Heart right ventricle (tissue), 16 donors: ENCODE measurements at regions not wholly inside any gene's neighbourhood (a gene's known extent, or its start where the extent isn't known, plus 50 kb on each side); places are given as distances from the start of the nearest gene placed in this dataset.

Source experiments
- ATAC-seq, 8 donors: fragments of 200-7000 bp; cut with Tn5 transposase; one replicate each; pipeline ENCODE4 v1.9.1; 2020; ENCODE audit warnings: mild to moderate bottlenecking in 8 of 8, moderate library complexity in 8 of 8, moderate number of reproducible peaks in 1 of 8
- DNase-seq, 2 donors: peaks; one replicate each; pipeline ENCODE4 v3.0.0-alpha.2; 2020
- H3K27ac ChIP-seq, 10 donors: fragments of 200-600 bp; sonication (generic) in 2 of 10; one replicate each; pipeline versions ENCODE4 v1.5.0 to v1.8.0; 2020 to 2022; ENCODE audit warnings: mild to moderate bottlenecking in 3 of 10
- H3K27me3 ChIP-seq, 7 donors: fragments of 200-600 bp; one replicate each; pipeline ENCODE4 v1.8.0; 2021 to 2022; ENCODE audit warnings: mild to moderate bottlenecking in 2 of 7
- H3K36me3 ChIP-seq, 9 donors: fragments of 200-600 bp; sonication (generic) in 1 of 9; one replicate each; pipeline versions ENCODE4 v1.5.0 to v1.8.0; 2020 to 2022; ENCODE audit warnings: mild to moderate bottlenecking in 2 of 9
- H3K4me1 ChIP-seq, 9 donors: fragments of 200-600 bp; sonication (generic) in 1 of 9; one replicate each; pipeline versions ENCODE4 v1.5.0 to v1.8.0; 2020 to 2022; ENCODE audit warnings: mild to moderate bottlenecking in 4 of 9
- H3K4me3 ChIP-seq, 10 donors: fragments of 200-600 bp; sonication (generic) in 2 of 10; one replicate each; pipeline versions ENCODE4 v1.5.0 to v1.8.0; 2020 to 2022; ENCODE audit warnings: mild to moderate bottlenecking in 7 of 10, moderate library complexity in 2 of 10
- H3K9me3 ChIP-seq, 11 donors: fragments of 200-600 bp in 10 of 11; sonication (generic) in 2 of 11; one replicate each; pipeline versions ENCODE4 v1.5.0 to v1.8.0; 2013 to 2022; ENCODE audit warnings: mild to moderate bottlenecking in 2 of 11, control low read depth in 1 of 11, moderate library complexity in 1 of 11
- CTCF ChIP-seq, 9 donors: fragments of 200-600 bp; sonication (generic) in 2 of 9; IDR thresholded peaks; one replicate each; pipeline versions ENCODE4 v1.5.0 to v1.8.0; 2021 to 2022; ENCODE audit warnings: antibody characterized with exemption in 9 of 9, mild to moderate bottlenecking in 5 of 9, moderate library complexity in 1 of 9
- WGBS, 2 donors: extraction: QIAGEN DNeasy Blood & Tissue Kit; methylation state at CpG; one replicate each; pipeline ENCODE4 v1.1.7; 2013; ENCODE audit warnings: inconsistent platforms in 1 of 2; 5-methylcytosine and 5-hydroxymethylcytosine counted together
- intact Hi-C, 10 donors: fragments of 100-400 bp; cut with DNase I; formaldehyde crosslinking; loops; one replicate each; pipeline versions ENCODE4 v1.11.1 to v1.14.2; 2022
- donor health status: Arrhythmogenic right ventricular cardiomyopathy.
- donor health status: ischemic (EF 13 %, LVEDD 7.1; RV severe dilation, severe dysfunction).
- donor health status: healthy with polysubstance abuse.
- donor health status: DM: no; HTN: yes; CAD: no.
- donor health status: DM: no; HTN: no; CAD: no.
- donor health status: ischemic (EF 25% LVEDD 6.9; RV normal size, moderate dysfunction).
- donor health status: ischemic (EF 25% LVEDD 5.7; RV mildly dilated, moderate dysfunction).
- donor health status: healthy.
- donor health status: DM: yes; HTN: yes; CAD: no.
- donor health status: Ischemic cardiomyopathy.
- donor health status: ischemic (EF 35%, LVEDD 5.7; RV mildly dilated, moderate dysfunction).
- donor health status: nonischemic (EF 11% LVEDD 7.7; RV severe dilation, severe dysfunction).
- donor health status: DM: yes; HTN: yes; CAD: no.
- donor health status: PGD.
- donor health status: ischemic (EF 29% LVEDD 5.4; RV normal size, mild dysfunction).
- donor health status: nonischemic (EF 23%, LVEDD 6.1; RV moderate dilation, normal function).

DNA sequence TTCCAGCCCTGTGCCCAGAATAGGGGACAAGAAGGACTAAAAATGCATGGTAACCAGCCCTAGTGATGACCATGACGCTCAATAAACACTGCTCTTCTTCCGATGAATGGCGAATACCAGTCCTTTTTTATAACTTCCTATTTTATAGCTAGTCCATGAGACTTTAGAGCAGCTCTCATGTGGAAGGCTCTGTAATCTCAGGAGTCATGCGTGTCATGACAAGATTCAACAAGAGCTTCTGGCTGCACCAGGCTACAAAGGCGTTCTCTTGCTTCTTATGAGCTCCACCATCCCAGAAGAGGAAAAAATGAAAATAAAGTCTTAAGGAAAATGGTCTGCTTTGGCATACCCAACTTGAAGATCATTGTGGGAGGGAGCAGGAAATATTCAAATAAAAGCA, 141.0 kb downstream of the TMCO5A start:
- H3K27me3 ChIP-seq = peaks cover 0 to 3% (median 0%) of the 10 kb centered on the region in 7 donors
- DNase-seq (no peak), ATAC-seq (no peak)
- 95 to 97% methylated on average over 5 of the region's 5 CpGs for WGBS, 2 donors
- no peak overlapping the region for H3K27ac ChIP-seq
- no peak overlapping the region for H3K4me3 ChIP-seq
- H3K36me3 ChIP-seq = no peaks in the 10 kb centered on the region
- H3K9me3 ChIP-seq = no peaks in the 10 kb centered on the region
- H3K4me1 ChIP-seq = peaks cover 8 to 50% (median 32%) of the 10 kb centered on the region in 9 donors
- intact Hi-C loops = loop anchor here in 4 of 10 donors (5.0 to 10.0 kb wide), 5 partner anchors 49 to 299 kb away; no protein-coding TSS in a partner anchor
- TF ChIP-seq CTCF (IDR thresholded peaks at IDR 0.05) = no peak

GRCh38 chr15:38076786-38077185, 142.3 kb downstream of the TMCO5A start:
- ATAC-seq (no peak), DNase-seq (no peak)
- WGBS, 2 donors = 70 to 75% methylated on average over 10 of the region's 10 CpGs
- H3K27me3 ChIP-seq = peaks cover 0 to 3% (median 0%) of the 10 kb centered on the region in 7 donors
- H3K27ac ChIP-seq = no peak overlapping the region
- H3K4me3 ChIP-seq = no peak overlapping the region
- H3K9me3 ChIP-seq = no peaks in the 10 kb centered on the region
- peaks cover 6 to 54% (median 28%) of the 10 kb centered on the region in 9 donors for H3K4me1 ChIP-seq
- no peak for TF ChIP-seq CTCF (IDR thresholded peaks at IDR 0.05)
- intact Hi-C loops = loop anchor here in 4 of 10 donors (5.0 to 10.0 kb wide), 5 partner anchors 48 to 298 kb away; no protein-coding TSS in a partner anchor
- H3K36me3 ChIP-seq = no peaks in the 10 kb centered on the region

GRCh38 chr15:38079236-38079635, 144.8 kb downstream of the TMCO5A start:
- H3K27ac ChIP-seq = peak overlapping the region in 1 of 10 donors; percentile 10
- intact Hi-C loops = loop anchor here in 4 of 10 donors (5.0 to 10.0 kb wide), 5 partner anchors 46 to 296 kb away; no protein-coding TSS in a partner anchor
- no peaks in the 10 kb centered on the region for H3K36me3 ChIP-seq
- no peaks in the 10 kb centered on the region for H3K9me3 ChIP-seq
- WGBS, 2 donors = 93 to 95% methylated on average over 5 of the region's 5 CpGs
- no peak for ATAC-seq
- H3K27me3 ChIP-seq = no peaks in the 10 kb centered on the region
- no peak for DNase-seq
- TF ChIP-seq CTCF (IDR thresholded peaks at IDR 0.05) = no peak
- peaks cover 0 to 37% (median 7%) of the 10 kb centered on the region in 9 donors for H3K4me1 ChIP-seq
- no peak overlapping the region for H3K4me3 ChIP-seq

GRCh38 chr15:38080651-38081275, 146.3 kb downstream of the TMCO5A start:
- Histone ChIP-seq H3K9me3 (no peaks in the 10 kb centered on the region), H3K36me3 (no peaks in the 10 kb centered on the region), H3K4me3 (no peak overlapping the region), H3K4me1 (peaks cover 0 to 52% (median 17%) of the 10 kb centered on the region in 9 donors), H3K27me3 (no peaks in the 10 kb centered on the region), H3K27ac (no peak overlapping the region)
- ATAC-seq = no peak
- 60 to 75% methylated on average over 3 of the region's 3 CpGs for WGBS, 2 donors
- intact Hi-C loops = loop anchor here in 1 of 10 donors (10.0 kb wide), 1 partner anchor 154 kb away; no protein-coding TSS in a partner anchor
- no peak for TF ChIP-seq CTCF (IDR thresholded peaks at IDR 0.05)
- no peak for DNase-seq
